GM12872 (cell line): ENCODE measurements at regions not wholly inside any gene's neighbourhood (a gene's known extent, or its start where the extent isn't known, plus 50 kb on each side); places are given as distances from the start of the nearest gene placed in this dataset.

ENCODE experiments used
- TF ChIP-seq, protein P1 (sequence below): IDR thresholded peaks from 3 replicates; pipeline ENCODE4 v1.5.1; 2011; ENCODE audit warnings: low read depth, mild to moderate bottlenecking, low read length, moderate library complexity; ENCODE audit not compliant: insufficient read depth

DNA sequence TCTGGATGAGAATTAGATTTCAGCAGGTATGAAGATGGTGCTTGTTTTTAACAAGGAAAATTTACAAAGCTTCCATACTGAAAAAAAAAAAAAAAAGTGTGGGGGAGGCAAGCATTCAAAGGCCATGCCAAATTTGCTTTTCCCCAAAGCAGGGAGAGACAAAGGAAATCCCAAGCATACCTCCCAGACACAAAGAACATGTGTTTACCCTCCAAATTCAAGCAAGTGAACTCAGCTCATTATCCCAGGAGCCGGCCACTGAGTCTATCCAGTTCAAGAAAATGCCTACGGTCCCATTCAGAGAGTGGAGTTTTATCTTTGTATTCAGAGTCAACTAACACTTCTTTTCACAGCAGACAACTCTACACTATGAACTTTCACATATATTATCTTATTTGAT is 102.7 kb upstream of the ID4 start:
- TF ChIP-seq, protein P1, sequence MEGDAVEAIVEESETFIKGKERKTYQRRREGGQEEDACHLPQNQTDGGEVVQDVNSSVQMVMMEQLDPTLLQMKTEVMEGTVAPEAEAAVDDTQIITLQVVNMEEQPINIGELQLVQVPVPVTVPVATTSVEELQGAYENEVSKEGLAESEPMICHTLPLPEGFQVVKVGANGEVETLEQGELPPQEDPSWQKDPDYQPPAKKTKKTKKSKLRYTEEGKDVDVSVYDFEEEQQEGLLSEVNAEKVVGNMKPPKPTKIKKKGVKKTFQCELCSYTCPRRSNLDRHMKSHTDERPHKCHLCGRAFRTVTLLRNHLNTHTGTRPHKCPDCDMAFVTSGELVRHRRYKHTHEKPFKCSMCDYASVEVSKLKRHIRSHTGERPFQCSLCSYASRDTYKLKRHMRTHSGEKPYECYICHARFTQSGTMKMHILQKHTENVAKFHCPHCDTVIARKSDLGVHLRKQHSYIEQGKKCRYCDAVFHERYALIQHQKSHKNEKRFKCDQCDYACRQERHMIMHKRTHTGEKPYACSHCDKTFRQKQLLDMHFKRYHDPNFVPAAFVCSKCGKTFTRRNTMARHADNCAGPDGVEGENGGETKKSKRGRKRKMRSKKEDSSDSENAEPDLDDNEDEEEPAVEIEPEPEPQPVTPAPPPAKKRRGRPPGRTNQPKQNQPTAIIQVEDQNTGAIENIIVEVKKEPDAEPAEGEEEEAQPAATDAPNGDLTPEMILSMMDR = no peak

DNA sequence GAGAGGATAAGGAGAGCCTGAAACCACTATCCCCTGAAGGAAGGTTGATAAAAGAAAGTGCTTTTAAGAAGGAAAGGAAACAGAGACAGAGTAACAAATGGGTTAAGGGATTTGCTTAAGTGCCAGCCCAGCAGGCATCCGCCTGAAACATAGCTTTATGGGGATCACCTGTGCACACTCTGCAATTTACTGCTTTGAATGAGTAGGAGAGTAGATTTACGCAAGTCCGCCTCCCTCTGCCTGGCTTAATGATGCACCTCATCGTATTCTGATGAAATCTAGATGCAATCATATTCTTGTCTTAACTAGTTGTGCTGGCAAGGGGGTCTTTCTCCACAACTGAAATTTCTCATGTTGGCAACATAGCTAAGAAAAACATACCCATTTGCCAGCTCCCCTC is 101.1 kb upstream of the ID4 start:
- TF ChIP-seq, protein P1 = no peak

DNA sequence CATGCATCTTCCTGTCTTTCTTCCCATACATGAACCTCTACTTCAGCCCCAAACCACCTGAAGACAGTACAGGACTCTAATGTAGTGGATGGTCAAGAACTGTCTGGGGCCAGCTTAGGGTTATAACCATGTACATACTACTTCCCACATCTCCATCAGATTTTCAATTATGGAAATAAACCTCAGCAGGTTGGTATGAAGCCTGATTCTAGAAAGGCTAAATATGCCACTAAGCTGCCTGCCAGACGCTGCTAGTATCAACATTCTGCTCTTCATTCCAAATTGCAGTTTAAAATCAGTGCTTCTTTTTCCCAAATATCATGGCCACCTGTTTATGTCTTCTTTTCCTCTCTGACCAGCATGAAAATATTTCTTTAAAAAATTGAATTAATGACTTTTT is 99.2 kb upstream of the ID4 start:
- TF ChIP-seq, protein P1 = no peak

DNA sequence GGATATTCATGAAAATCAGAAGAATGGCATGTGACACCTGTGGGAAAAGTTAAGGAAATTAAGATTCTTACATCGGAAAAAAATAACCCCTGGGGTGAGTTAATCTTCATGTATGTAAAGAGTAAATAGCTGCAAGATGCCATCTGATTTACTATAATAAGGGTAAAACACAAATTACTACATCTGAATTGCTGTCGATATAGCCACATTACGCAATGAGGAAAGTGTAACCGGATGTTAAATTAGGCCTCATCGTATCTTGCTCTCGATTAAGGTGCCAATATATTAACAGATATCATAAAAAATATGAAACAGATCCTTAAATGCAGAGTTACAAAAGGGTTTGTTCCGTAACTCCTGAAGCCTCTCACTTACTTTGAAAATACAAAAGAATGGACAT is 87.4 kb upstream of the ID4 start:
- TF ChIP-seq, protein P1 = no peak

DNA sequence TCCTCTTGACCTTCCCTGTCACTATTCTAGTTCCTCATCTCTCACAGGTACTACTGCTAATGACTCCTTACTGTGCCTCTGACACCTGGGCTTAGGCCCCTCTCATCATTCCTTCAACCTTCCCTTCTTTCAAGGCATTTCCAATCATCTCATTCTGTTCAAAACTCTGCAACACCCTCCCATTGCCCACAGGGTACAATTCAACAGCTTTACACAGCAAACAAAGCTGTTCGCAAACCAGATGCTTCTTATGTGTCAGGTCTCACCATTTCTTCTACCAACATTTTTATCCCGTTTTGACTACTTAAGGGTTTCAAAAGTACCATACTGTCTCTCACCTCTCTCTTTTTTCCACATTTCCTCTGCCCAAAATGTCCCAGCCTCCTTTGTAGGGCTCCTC is 84.4 kb upstream of the ID4 start:
- TF ChIP-seq, protein P1 = no peak

DNA sequence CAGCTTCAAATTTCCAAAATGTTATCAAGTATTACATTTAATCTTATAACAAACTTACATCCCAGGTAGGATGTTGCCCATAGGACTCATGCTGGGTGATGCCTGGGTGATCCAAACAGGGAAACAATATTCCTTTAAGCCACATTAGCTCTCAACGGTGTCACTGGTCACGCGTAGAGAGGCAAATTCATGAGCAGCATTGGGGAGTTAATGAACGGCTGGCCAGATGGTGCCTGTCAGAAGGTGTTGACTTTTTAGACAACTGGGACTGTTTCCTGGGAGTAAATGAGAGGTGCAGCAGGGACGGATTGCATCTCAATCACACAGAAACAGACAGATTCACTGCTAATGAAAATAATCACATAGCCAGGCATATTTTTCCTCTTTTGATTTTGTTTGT is 83.3 kb upstream of the ID4 start:
- TF ChIP-seq, protein P1 = no peak

DNA sequence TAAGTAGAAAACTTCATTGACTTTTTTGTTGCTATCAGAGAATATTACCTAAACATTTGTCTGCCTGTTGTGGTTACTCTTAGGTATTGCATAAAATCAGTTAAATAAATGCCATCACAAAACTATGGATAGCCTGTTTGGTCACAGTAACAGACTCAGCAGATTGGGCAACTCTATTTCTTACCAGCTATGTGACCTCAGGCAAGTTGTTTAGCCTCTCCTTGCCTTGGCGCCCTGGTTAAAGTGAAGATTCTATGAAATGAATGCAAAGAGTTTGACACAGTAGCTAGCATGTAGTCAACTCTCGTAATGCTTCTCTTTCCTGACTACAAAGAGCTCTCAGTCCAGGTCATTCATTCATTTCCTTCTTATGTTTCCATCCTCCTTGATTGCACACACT is 82.5 kb upstream of the ID4 start:
- TF ChIP-seq, protein P1 = no peak

DNA sequence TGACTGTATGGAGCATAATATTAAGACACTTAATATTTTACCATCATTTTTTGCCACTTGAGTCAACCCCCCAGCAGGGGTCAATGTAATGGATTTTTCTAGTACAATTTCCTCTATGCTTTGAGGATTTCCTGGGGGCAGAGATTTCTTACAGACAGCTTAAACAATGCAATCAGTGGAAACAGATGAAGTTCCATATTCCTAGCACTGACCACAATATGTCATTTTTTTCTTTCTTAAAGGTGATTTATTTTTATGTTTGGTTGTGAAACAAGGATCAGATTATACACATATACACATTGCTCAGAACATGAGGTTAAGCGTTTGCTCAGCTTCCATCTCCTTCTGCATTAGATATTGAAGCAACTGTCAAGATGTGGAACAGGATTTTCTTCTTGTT is 82.0 kb upstream of the ID4 start:
- TF ChIP-seq, protein P1 = no peak
